K562 (cell line): ENCODE measurements at regions not wholly inside any gene's neighbourhood (a gene's known extent, or its start where the extent isn't known, plus 50 kb on each side); places are given as distances from the start of the nearest gene placed in this dataset.

Experiments used
- ARID1B ChIP-seq: fragments of 450-650 bp; IDR thresholded peaks from 2 replicates; pipeline ENCODE4 v1.6.1; 2016; ENCODE audit warnings: antibody characterized with exemption, mild to moderate bottlenecking, inconsistent platforms
- DMBX1 ChIP-seq: fragments of 250-450 bp; sonication (Bioruptor Pico); IDR thresholded peaks from 2 replicates; pipeline ENCODE4 v1.8.0; 2022; ENCODE audit warnings: inconsistent platforms, mild to moderate bottlenecking, moderate library complexity, borderline replicate concordance
- EGR1 ChIP-seq: fragments of 450-650 bp; conservative IDR thresholded peaks from 2 replicates; pipeline ENCODE4 v1.6.1; 2017; ENCODE audit warnings: mild to moderate bottlenecking
- ETV5 ChIP-seq: sonication (generic); formaldehyde crosslinking; IDR thresholded peaks from 2 replicates; pipeline ENCODE4 v1.4.0; 2020; ENCODE audit warnings: low read depth, mild to moderate bottlenecking, missing genetic modification reagents
- FOXA3 ChIP-seq, 2 experiments: fragments of 450-650 bp in 1 of 2; sonication (generic) in 1 of 2; formaldehyde crosslinking; IDR thresholded peaks in 1 of 2; conservative IDR thresholded peaks in 1 of 2; 2 replicates each; pipeline versions ENCODE4 v1.4.0 to v1.8.0; 2020 to 2022; ENCODE audit warnings: mild to moderate bottlenecking in 2 of 2, missing genetic modification reagents in 1 of 2
- ILK ChIP-seq: fragments of 450-650 bp; IDR thresholded peaks from 2 replicates; pipeline ENCODE4 v1.6.1; 2016; ENCODE audit warnings: missing genetic modification characterization, low read depth, mild to moderate bottlenecking, missing compliant biosample characterization, moderate library complexity, borderline replicate concordance
- MXI1 ChIP-seq: IDR thresholded peaks from 2 replicates; pipeline ENCODE4 v1.6.1; 2011; ENCODE audit warnings: low read depth, mild to moderate bottlenecking, improper control_type of control experiment, low read length
- NEUROD1 ChIP-seq: fragments of 150-350 bp; IDR thresholded peaks from 2 replicates; pipeline ENCODE4 v1.6.1; 2014; ENCODE audit warnings: borderline replicate concordance, low read length, low read depth; ENCODE audit not compliant: partially characterized antibody
- NR2C1 ChIP-seq, 2 experiments: fragments of 450-650 bp; IDR thresholded peaks; 2 replicates each; pipeline ENCODE4 v1.6.1; 2017; ENCODE audit warnings: mild to moderate bottlenecking in 2 of 2, antibody characterized with exemption in 1 of 2, inconsistent platforms in 1 of 2, missing compliant biosample characterization in 1 of 2, missing genetic modification characterization in 1 of 2
- RBM39 ChIP-seq: fragments of 200-400 bp; formaldehyde crosslinking; optimal IDR thresholded peaks from 2 replicates; pipeline ENCODE3; 2018; ENCODE audit warnings: low read depth, low read length
- SMARCB1 ChIP-seq: IDR thresholded peaks from 2 replicates; pipeline ENCODE4 v1.6.1; 2011; ENCODE audit warnings: improper control_type of control experiment, low read depth; ENCODE audit not compliant: insufficient read length
- ZKSCAN3 ChIP-seq: fragments of 250-450 bp; sonication (Bioruptor Pico); IDR thresholded peaks from 2 replicates; pipeline ENCODE4 v1.4.0; 2020
- ZNF444 ChIP-seq: fragments of 250-450 bp; sonication (Bioruptor Pico); IDR thresholded peaks from 2 replicates; pipeline ENCODE4 v1.4.0; 2020; ENCODE audit warnings: mild to moderate bottlenecking, moderate library complexity
- ZNF511 ChIP-seq: sonication (generic); formaldehyde crosslinking; IDR thresholded peaks from 2 replicates; pipeline ENCODE4 v1.8.0; 2022; ENCODE audit warnings: mild to moderate bottlenecking, missing genetic modification reagents
- ZNF668 ChIP-seq: fragments of 250-450 bp; sonication (Bioruptor Pico); IDR thresholded peaks from 2 replicates; pipeline ENCODE4 v1.8.0; 2022; ENCODE audit warnings: mild to moderate bottlenecking, inconsistent platforms
- TF ChIP-seq, protein P1 (sequence below), 2 experiments: fragments of 450-650 bp in 1 of 2; sonication (generic) in 1 of 2; formaldehyde crosslinking in 1 of 2; IDR thresholded peaks; 2 replicates each; pipeline versions ENCODE4 v1.7.1 to v1.9.0; 2016 to 2022; ENCODE audit warnings: inconsistent platforms in 1 of 2, mild to moderate bottlenecking in 1 of 2, missing genetic modification reagents in 1 of 2
- TF ChIP-seq, protein P2 (sequence below): IDR thresholded peaks from 2 replicates; pipeline ENCODE4 v1.6.1; 2014; ENCODE audit warnings: antibody characterized with exemption

DNA sequence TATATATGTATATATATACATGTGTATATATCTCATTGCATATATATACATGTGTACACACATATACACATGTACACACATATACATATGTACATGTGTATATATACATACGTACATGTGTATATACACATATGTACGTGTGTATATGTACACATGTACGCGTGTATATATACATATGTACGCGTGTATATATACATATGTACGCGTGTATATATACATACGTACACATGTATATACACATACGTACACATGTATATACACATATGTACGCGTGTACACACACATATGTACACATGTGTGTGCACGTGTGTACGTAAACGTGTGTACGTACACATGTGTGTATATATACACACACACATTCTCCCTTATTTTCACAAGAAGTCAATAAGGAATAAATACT, 141.6 kb upstream of the TMCC3 start (continued):
- TF ChIP-seq, protein P1, sequence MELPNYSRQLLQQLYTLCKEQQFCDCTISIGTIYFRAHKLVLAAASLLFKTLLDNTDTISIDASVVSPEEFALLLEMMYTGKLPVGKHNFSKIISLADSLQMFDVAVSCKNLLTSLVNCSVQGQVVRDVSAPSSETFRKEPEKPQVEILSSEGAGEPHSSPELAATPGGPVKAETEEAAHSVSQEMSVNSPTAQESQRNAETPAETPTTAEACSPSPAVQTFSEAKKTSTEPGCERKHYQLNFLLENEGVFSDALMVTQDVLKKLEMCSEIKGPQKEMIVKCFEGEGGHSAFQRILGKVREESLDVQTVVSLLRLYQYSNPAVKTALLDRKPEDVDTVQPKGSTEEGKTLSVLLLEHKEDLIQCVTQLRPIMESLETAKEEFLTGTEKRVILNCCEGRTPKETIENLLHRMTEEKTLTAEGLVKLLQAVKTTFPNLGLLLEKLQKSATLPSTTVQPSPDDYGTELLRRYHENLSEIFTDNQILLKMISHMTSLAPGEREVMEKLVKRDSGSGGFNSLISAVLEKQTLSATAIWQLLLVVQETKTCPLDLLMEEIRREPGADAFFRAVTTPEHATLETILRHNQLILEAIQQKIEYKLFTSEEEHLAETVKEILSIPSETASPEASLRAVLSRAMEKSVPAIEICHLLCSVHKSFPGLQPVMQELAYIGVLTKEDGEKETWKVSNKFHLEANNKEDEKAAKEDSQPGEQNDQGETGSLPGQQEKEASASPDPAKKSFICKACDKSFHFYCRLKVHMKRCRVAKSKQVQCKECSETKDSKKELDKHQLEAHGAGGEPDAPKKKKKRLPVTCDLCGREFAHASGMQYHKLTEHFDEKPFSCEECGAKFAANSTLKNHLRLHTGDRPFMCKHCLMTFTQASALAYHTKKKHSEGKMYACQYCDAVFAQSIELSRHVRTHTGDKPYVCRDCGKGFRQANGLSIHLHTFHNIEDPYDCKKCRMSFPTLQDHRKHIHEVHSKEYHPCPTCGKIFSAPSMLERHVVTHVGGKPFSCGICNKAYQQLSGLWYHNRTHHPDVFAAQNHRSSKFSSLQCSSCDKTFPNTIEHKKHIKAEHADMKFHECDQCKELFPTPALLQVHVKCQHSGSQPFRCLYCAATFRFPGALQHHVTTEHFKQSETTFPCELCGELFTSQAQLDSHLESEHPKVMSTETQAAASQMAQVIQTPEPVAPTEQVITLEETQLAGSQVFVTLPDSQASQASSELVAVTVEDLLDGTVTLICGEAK (IDR thresholded peaks at IDR 0.05): no peak
- TF ChIP-seq, protein P1 (CRISPR knock-in tag; IDR thresholded peaks at IDR 0.05): no peak
- TF ChIP-seq NR2C1 (IDR thresholded peaks at IDR 0.05) (no peak), NR2C1 (tag; IDR thresholded peaks at IDR 0.05) (no peak), RBM39 (no peak), SMARCB1 (no peak), EGR1 (no peak), ETV5 (CRISPR knock-in tag) (no peak), NEUROD1 (no peak), ILK (no peak), ARID1B (no peak), ZNF444 (CRISPR knock-in tag) (no peak), DMBX1 (no peak), ZNF511 (CRISPR knock-in tag) (no peak), FOXA3 (CRISPR knock-in tag; conservative IDR thresholded peaks at IDR 0.05 in 1 of 2, IDR thresholded peaks at IDR 0.05 in 1 of 2) (no peak; a peak in 1 of 4 replicates), ZNF668 (CRISPR knock-in tag) (no peak), ZKSCAN3 (CRISPR knock-in tag) (no peak), MXI1 (no peak)
- TF ChIP-seq, protein P2, sequence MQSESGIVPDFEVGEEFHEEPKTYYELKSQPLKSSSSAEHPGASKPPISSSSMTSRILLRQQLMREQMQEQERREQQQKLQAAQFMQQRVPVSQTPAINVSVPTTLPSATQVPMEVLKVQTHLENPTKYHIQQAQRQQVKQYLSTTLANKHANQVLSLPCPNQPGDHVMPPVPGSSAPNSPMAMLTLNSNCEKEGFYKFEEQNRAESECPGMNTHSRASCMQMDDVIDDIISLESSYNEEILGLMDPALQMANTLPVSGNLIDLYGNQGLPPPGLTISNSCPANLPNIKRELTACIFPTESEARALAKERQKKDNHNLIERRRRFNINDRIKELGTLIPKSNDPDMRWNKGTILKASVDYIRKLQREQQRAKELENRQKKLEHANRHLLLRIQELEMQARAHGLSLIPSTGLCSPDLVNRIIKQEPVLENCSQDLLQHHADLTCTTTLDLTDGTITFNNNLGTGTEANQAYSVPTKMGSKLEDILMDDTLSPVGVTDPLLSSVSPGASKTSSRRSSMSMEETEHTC: no peak
